GM13977 (cell line): ENCODE measurements at regions not wholly inside any gene's neighbourhood (a gene's known extent, or its start where the extent isn't known, plus 50 kb on each side); places are given as distances from the start of the nearest gene placed in this dataset.
"Not testable (repeated sequence)": the region's sequence is repeated elsewhere in the genome, so short reads cannot be mapped to it uniquely, and the experiment has no call there.

ENCODE experiments used
- DNase-seq: peaks from one replicate; pipeline ENCODE4 v3.0.0; 2012; ENCODE audit warnings: low spot score
- in situ Hi-C: fragments of 300-500 bp; cut with MboI; formaldehyde crosslinking; loops from one replicate; pipeline ENCODE4 v1.12.0; 2022; ENCODE audit warnings: low sequenced_read_pairs, low pct_unique_long_range_greater_than_20kb, mixed read lengths, inconsistent platforms; ENCODE audit not compliant: unreplicated experiment
- TF ChIP-seq, protein P1 (sequence below): IDR thresholded peaks from 2 replicates; pipeline ENCODE4 v1.5.1; 2012; ENCODE audit warnings: mild to moderate bottlenecking, control low read depth; ENCODE audit not compliant: insufficient read depth; ENCODE audit errors: extremely low read depth, missing control alignments

DNA sequence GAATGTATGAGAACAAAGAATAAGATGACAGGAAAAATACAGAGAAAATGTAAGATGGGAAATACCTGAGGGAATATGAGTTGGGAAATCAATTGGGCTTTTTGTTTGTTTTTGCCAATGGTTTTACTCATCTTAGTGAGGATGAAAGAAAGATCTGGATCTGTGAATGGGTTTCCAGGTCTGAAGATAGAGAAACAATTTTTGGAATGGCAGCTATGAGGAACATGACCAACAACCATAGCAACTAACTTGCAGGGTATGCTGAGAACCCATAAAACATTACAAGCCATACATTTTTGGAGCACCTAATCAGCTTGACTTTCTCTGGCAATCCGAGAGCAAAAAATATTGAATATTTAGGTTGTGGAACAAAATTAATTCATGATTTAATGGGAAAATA lies 290.0 kb downstream of the KCTD12 start:
- in situ Hi-C loops, result no loop called here
- DNase-seq, result no peak
- TF ChIP-seq, protein P1, sequence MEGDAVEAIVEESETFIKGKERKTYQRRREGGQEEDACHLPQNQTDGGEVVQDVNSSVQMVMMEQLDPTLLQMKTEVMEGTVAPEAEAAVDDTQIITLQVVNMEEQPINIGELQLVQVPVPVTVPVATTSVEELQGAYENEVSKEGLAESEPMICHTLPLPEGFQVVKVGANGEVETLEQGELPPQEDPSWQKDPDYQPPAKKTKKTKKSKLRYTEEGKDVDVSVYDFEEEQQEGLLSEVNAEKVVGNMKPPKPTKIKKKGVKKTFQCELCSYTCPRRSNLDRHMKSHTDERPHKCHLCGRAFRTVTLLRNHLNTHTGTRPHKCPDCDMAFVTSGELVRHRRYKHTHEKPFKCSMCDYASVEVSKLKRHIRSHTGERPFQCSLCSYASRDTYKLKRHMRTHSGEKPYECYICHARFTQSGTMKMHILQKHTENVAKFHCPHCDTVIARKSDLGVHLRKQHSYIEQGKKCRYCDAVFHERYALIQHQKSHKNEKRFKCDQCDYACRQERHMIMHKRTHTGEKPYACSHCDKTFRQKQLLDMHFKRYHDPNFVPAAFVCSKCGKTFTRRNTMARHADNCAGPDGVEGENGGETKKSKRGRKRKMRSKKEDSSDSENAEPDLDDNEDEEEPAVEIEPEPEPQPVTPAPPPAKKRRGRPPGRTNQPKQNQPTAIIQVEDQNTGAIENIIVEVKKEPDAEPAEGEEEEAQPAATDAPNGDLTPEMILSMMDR, result no peak

DNA sequence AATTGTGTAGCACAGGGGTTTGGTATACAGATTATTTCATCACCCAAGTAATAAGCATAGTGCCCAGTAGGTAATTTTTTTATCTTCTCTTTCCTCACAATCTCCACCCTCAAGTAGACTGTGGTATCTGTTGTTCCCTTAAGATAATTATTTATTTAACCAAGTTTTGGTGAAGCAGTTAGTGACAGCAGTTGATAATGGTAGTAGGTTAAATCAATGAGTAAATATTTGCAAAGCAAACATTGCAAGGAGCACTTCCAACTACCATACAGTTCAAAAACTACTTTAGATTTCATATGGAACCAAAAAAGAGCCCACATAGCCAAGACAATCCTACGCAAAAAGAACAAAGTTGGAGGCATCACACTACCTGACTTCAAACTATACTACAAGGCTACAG lies 291.8 kb downstream of the KCTD12 start:
- TF ChIP-seq, protein P1, result no peak
- no peak for DNase-seq
- in situ Hi-C loops, result no loop called here

DNA sequence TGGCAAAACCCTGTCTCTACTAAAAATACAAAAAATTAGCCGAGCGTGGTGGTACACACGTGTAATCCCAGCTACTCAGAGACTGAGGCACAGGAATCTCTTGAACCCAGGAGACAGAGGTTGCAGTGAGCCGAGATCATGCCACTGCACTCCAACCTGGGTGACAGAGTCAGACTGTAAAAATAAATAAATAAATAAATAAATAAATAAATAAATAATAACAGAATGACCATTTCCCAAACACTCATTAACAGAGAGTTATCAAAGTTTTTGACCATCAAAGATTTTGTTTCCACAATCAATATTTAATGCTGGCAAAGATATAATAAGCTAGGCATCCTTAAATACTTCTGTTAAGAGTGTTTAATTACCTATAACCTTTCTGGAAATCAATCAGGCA lies 299.4 kb downstream of the KCTD12 start:
- DNase-seq, result no peak
- in situ Hi-C loops, result no loop called here
- TF ChIP-seq, protein P1, result no peak

DNA sequence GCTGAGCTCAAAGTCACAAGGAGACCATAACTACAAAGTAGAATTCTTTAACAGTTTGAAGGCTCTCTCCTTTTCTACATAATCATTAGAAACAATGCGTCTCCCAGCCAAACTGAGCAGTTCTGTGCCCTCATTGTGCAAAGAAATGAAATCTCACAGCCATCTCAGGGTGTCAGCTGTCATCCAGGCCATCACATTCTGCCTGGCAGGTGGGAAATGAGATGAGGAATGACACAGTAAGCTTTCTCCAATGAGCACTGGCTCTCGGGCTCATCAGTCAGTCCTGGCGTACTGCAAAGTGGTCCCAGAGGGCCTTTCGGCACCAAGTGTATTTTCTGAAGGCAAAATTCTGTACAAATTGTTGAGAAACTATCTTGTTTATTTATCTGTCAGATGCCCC lies 306.5 kb downstream of the KCTD12 start:
- TF ChIP-seq, protein P1, result no peak
- in situ Hi-C loops, result no loop called here
- no peak for DNase-seq

DNA sequence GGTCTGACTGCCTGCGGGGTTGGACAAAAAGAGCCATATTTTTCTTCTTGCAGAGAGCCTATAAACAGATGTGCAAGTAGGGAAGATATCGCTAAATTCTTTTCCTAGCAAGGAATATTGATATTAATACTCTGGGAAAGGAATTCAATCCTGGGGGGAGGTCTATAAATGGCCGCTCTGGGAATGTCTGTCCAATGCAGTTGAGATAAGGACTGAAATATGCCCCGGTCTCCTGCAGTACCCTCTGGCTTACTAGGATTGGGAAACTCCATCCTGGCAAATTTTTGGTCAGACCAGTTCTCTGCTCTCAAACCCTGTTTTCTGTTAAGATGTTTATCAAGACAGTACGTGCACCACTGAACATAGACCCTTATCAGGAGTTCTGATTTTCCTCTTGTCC lies 310.6 kb downstream of the KCTD12 start:
- DNase-seq, in situ Hi-C loops: not testable (repeated sequence)

DNA sequence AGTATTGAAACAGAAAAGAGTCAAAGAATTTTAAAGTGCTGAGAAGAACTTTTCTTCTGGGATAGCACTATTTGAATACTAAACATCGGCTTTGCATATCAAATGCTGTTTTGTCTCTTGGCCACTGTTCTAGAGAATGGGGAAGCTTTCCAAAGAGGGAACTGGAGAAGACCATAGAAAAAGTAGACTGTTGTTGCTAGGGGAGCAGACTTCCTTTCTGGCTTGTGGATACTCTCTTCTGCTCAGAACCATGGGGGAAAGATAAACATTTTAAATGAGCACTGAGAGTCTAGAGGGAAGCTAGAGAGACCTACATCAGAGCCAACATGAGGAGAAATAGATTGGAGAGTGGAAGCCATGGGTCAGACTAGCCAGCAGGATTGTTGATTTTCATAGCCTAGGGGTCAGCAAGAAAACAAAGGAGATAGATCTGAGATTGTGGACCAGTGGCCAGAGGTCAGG lies 315.7 kb downstream of the KCTD12 start:
- TF ChIP-seq, protein P1, result no peak
- in situ Hi-C loops, result no loop called here
- DNase-seq, result no peak

DNA sequence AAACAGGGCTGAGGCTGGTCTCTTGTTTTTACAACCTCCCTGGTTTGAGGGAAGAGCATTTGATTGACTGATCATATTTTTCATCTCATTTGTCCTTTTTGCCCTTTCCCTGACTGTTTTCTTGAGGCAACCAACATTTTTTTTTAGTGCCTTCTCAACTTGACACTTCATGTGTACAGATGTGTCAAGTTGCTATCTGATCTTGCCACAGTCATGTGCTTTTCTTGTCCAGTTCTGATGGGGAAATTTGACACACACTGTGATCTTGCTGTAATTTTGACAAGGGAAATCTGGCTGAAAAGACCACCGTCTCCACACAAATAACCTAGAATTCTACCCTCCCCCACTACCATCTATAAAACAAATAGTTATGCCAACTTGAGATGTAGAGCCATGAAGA lies 329.6 kb downstream of the KCTD12 start:
- in situ Hi-C loops, result no loop called here
- DNase-seq, result no peak
- TF ChIP-seq, protein P1, result no peak
